GOT3 (cell line): ENCODE measurements at regions not wholly inside any gene's neighbourhood (a gene's known extent, or its start where the extent isn't known, plus 50 kb on each side); places are given as distances from the start of the nearest gene placed in this dataset.

Source experiments
- DNase-seq: peaks from one replicate; lab custom pipeline; 2025; ENCODE audit warnings: mixed read lengths; lab: John Stamatoyannopoulos, UW

GRCh38 chr7:25951414-25952260 is 200.4 kb upstream of the NFE2L3 start:
- DNase-seq, result no peak

GRCh38 chr7:25952261-25953057 is 199.5 kb upstream of the NFE2L3 start:
- no peak for DNase-seq

- no peak for DNase-seq
These were observed 198.1 kb upstream of the NFE2L3 start for GRCh38 chr7:25953859-25954258.

GRCh38 chr7:25954395-25954794 is 197.6 kb upstream of the NFE2L3 start:
- DNase-seq, result no peak

- DNase-seq, result no peak
These were observed 192.7 kb upstream of the NFE2L3 start for GRCh38 chr7:25959168-25959734.

GRCh38 chr7:25963733-25964132 is 188.3 kb upstream of the NFE2L3 start:
- no peak for DNase-seq

- no peak for DNase-seq
These were observed 187.5 kb upstream of the NFE2L3 start for GRCh38 chr7:25964483-25964991.

GRCh38 chr7:25965405-25966123 is 186.4 kb upstream of the NFE2L3 start:
- no peak for DNase-seq

- no peak for DNase-seq
These were observed 185.5 kb upstream of the NFE2L3 start for GRCh38 chr7:25966469-25966868.

- no peak for DNase-seq
These were observed 184.5 kb upstream of the NFE2L3 start for GRCh38 chr7:25967278-25968204.

- DNase-seq, result peak; percentile 3
These were observed 183.6 kb upstream of the NFE2L3 start for GRCh38 chr7:25968205-25968993.

GRCh38 chr7:25970356-25970755 is 181.6 kb upstream of the NFE2L3 start:
- DNase-seq, result no peak

- no peak for DNase-seq
These were observed 181.1 kb upstream of the NFE2L3 start for GRCh38 chr7:25970911-25971310.

GRCh38 chr7:25976630-25977029 is 175.4 kb upstream of the NFE2L3 start:
- no peak for DNase-seq

- no peak for DNase-seq
These were observed 173.5 kb upstream of the NFE2L3 start for GRCh38 chr7:25978466-25978865.

GRCh38 chr7:25979605-25980004 is 172.4 kb upstream of the NFE2L3 start:
- no peak for DNase-seq

GRCh38 chr7:25982684-25983083 is 169.3 kb upstream of the NFE2L3 start:
- no peak for DNase-seq

GRCh38 chr7:25985196-25985595 is 166.8 kb upstream of the NFE2L3 start:
- DNase-seq, result no peak

GRCh38 chr7:25988640-25989039 is 163.4 kb upstream of the NFE2L3 start:
- no peak for DNase-seq

GRCh38 chr7:25989140-25989705 is 162.8 kb upstream of the NFE2L3 start:
- DNase-seq, result no peak
